ENCODE measurements at regions not wholly inside any gene's neighbourhood (a gene's known extent, or its start where the extent isn't known, plus 50 kb on each side); places are given as distances from the start of the nearest gene placed in this dataset.

DNA sequence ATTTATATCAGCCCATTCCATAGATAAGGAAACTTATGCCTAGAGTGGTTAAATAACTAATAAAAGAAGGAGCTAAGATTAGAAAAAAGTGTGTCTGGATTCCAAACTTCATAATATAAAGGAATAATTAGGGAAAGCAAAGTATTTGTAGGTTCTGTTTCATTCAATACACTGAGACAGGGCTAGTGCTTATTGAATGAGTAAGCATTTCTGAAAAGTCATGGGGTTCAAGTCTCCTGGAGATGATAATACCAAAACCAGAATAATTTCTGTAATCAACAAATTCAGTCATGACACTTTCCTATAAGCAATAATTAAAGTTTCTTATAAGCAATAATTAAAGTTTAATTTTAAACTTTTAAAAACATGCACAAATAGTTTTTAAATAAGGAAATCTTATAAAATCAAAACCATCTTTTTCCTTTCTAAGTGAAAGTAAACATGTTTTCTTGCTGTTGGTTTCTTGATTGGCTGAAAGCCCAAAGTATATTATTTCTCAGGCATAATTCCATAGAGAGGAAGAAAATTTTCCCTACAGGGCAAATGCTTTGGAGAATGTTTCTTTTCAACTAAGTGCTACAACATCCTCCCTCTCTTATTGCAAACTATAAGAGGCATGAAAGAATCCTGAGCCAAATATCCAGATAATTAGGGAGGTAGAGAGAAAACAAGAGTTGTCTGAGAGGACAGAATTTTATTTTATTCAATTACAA is 510.2 kb downstream of the PRELID2 start:
- TF ChIP-seq POLR2A (IDR thresholded peaks at IDR 0.05), result no peak
- TF ChIP-seq, protein P1, sequence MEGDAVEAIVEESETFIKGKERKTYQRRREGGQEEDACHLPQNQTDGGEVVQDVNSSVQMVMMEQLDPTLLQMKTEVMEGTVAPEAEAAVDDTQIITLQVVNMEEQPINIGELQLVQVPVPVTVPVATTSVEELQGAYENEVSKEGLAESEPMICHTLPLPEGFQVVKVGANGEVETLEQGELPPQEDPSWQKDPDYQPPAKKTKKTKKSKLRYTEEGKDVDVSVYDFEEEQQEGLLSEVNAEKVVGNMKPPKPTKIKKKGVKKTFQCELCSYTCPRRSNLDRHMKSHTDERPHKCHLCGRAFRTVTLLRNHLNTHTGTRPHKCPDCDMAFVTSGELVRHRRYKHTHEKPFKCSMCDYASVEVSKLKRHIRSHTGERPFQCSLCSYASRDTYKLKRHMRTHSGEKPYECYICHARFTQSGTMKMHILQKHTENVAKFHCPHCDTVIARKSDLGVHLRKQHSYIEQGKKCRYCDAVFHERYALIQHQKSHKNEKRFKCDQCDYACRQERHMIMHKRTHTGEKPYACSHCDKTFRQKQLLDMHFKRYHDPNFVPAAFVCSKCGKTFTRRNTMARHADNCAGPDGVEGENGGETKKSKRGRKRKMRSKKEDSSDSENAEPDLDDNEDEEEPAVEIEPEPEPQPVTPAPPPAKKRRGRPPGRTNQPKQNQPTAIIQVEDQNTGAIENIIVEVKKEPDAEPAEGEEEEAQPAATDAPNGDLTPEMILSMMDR (IDR thresholded peaks at IDR 0.05), result no peak

Data from stomach (tissue), 4 donors.